Activated naive CD4-positive, alpha-beta T cell treated with anti-CD3 and anti-CD28 coated beads, Interleukin-2, amount 50 U/mL, for 72 hours (primary cell): ENCODE measurements at regions not wholly inside any gene's neighbourhood (a gene's known extent, or its start where the extent isn't known, plus 50 kb on each side); places are given as distances from the start of the nearest gene placed in this dataset.
A peak's percentile ranks its signal among the peaks of the same experiment; 100 is the strongest.

ENCODE experiments used
- ATAC-seq, 2 donors: fragments of 150-1000 bp; cut with Tn5 transposase; 2 replicates each; pipeline ENCODE4 v1.10.0; 2021; ENCODE audit warnings: mild to moderate bottlenecking in 2 of 2, moderate library complexity in 2 of 2
- DNase-seq, 2 donors: peaks; one replicate each; pipeline ENCODE4 v3.0.0; 2021 to 2022; ENCODE audit warnings: low spot score in 2 of 2
- H3K27ac Mint-ChIP-seq, 2 donors: one replicate each; pipeline ENCODE4 v1.8.0; 2022; ENCODE audit warnings: mild to moderate bottlenecking in 2 of 2, mixed read lengths in 2 of 2
- H3K36me3 Mint-ChIP-seq, 2 donors: one replicate each; pipeline ENCODE4 v1.8.0; 2022; ENCODE audit warnings: mixed read lengths in 2 of 2
- H3K9me3 Mint-ChIP-seq, 2 donors: one replicate each; pipeline ENCODE4 v1.8.0; 2022; ENCODE audit warnings: mixed read lengths in 2 of 2

- Mint-ChIP-seq H3K36me3 (peaks cover under 1 to 2% of the 10 kb centered on the region in 2 donors), H3K27ac (no peak overlapping the region), H3K9me3 (no peaks in the 10 kb centered on the region)
- DNase-seq, result no peak
- no peak for ATAC-seq
Observed at GRCh38 chr14:71507681-71508080, 424.5 kb upstream of the RGS6 start.

- H3K27ac Mint-ChIP-seq, result no peak overlapping the region
- H3K9me3 Mint-ChIP-seq, result no peaks in the 10 kb centered on the region
- ATAC-seq, result no peak
- peaks cover 5 to 6% of the 10 kb centered on the region in 2 donors for H3K36me3 Mint-ChIP-seq
- DNase-seq, result no peak
Observed at GRCh38 chr14:71508901-71509300, 423.3 kb upstream of the RGS6 start.

GRCh38 chr14:71511152-71511551 lies 421.1 kb upstream of the RGS6 start:
- Mint-ChIP-seq H3K36me3 (peaks cover 5 to 6% of the 10 kb centered on the region in 2 donors), H3K9me3 (no peaks in the 10 kb centered on the region), H3K27ac (no peak overlapping the region)
- DNase-seq, result no peak
- no peak for ATAC-seq

- DNase-seq (no peak), ATAC-seq (no peak)
- Mint-ChIP-seq H3K27ac (no peak overlapping the region), H3K36me3 (peaks cover 5 to 20% of the 10 kb centered on the region in 2 donors), H3K9me3 (peaks cover 0 to 7% of the 10 kb centered on the region in 2 donors)
Observed at GRCh38 chr14:71514941-71515919, 417.0 kb upstream of the RGS6 start.

- peaks cover 0 to 7% of the 10 kb centered on the region in 2 donors for H3K9me3 Mint-ChIP-seq
- ATAC-seq (no peak), DNase-seq (no peak)
- peaks cover 0 to 23% of the 10 kb centered on the region in 2 donors for H3K36me3 Mint-ChIP-seq
- no peak overlapping the region for H3K27ac Mint-ChIP-seq
Observed at GRCh38 chr14:71521238-71522135, 410.7 kb upstream of the RGS6 start.

- H3K36me3 Mint-ChIP-seq, result peaks cover 0 to 14% of the 10 kb centered on the region in 2 donors
- peak; percentile 67 to 98 for ATAC-seq
- peak overlapping the region in 1 of 2 donors; percentile 17 for H3K27ac Mint-ChIP-seq
Observed at GRCh38 chr14:71523630-71524319, 408.5 kb upstream of the RGS6 start.

GRCh38 chr14:71524320-71524982 lies 407.8 kb upstream of the RGS6 start:
- peaks cover 0 to 9% of the 10 kb centered on the region in 2 donors for H3K36me3 Mint-ChIP-seq
- peak overlapping the region; percentile 17 to 38 for H3K27ac Mint-ChIP-seq
- ATAC-seq (peak in 1 of 2 donors; percentile 7), DNase-seq (no peak)
- H3K9me3 Mint-ChIP-seq, result no peaks in the 10 kb centered on the region

More at GRCh38 chr14:71523630-71524319, 408.5 kb upstream of the RGS6 start:
- H3K9me3 Mint-ChIP-seq, result peaks cover 0 to under 1% of the 10 kb centered on the region in 2 donors
- DNase-seq, result no peak

GRCh38 chr14:71525663-71526221 lies 406.5 kb upstream of the RGS6 start:
- ATAC-seq (no peak), DNase-seq (no peak)
- Mint-ChIP-seq H3K27ac (no peak overlapping the region), H3K36me3 (peaks cover 0 to 9% of the 10 kb centered on the region in 2 donors), H3K9me3 (no peaks in the 10 kb centered on the region)

- ATAC-seq (no peak), DNase-seq (no peak)
- Mint-ChIP-seq H3K27ac (no peak overlapping the region), H3K9me3 (no peaks in the 10 kb centered on the region), H3K36me3 (peaks cover under 1 to 13% of the 10 kb centered on the region in 2 donors)
Observed at GRCh38 chr14:71526388-71526787, 405.8 kb upstream of the RGS6 start.

- Mint-ChIP-seq H3K9me3 (no peaks in the 10 kb centered on the region), H3K27ac (no peak overlapping the region), H3K36me3 (peaks cover 4 to 14% of the 10 kb centered on the region in 2 donors)
- ATAC-seq (no peak), DNase-seq (no peak)
Observed at GRCh38 chr14:71527838-71528237, 404.4 kb upstream of the RGS6 start.

GRCh38 chr14:71529848-71530247 lies 402.4 kb upstream of the RGS6 start:
- DNase-seq (no peak), ATAC-seq (no peak)
- no peaks in the 10 kb centered on the region for H3K9me3 Mint-ChIP-seq
- no peak overlapping the region for H3K27ac Mint-ChIP-seq
- H3K36me3 Mint-ChIP-seq, result peaks cover 4 to 7% of the 10 kb centered on the region in 2 donors

- H3K36me3 Mint-ChIP-seq, result peaks cover 4 to 7% of the 10 kb centered on the region in 2 donors
- DNase-seq, result no peak
- H3K9me3 Mint-ChIP-seq, result no peaks in the 10 kb centered on the region
- no peak overlapping the region for H3K27ac Mint-ChIP-seq
- ATAC-seq, result no peak
Observed at GRCh38 chr14:71532344-71532743, 399.9 kb upstream of the RGS6 start.

- no peak for ATAC-seq
- Mint-ChIP-seq H3K9me3 (no peaks in the 10 kb centered on the region), H3K36me3 (peaks cover 4 to 7% of the 10 kb centered on the region in 2 donors), H3K27ac (no peak overlapping the region)
- DNase-seq, result no peak
Observed at GRCh38 chr14:71532790-71533189, 399.4 kb upstream of the RGS6 start.

- peaks cover 4 to 7% of the 10 kb centered on the region in 2 donors for H3K36me3 Mint-ChIP-seq
- no peak for ATAC-seq
- H3K27ac Mint-ChIP-seq, result no peak overlapping the region
- no peaks in the 10 kb centered on the region for H3K9me3 Mint-ChIP-seq
- DNase-seq, result no peak
Observed at GRCh38 chr14:71533390-71533789, 398.8 kb upstream of the RGS6 start.

- Mint-ChIP-seq H3K27ac (no peak overlapping the region), H3K9me3 (no peaks in the 10 kb centered on the region), H3K36me3 (peaks cover 4 to 7% of the 10 kb centered on the region in 2 donors)
- ATAC-seq (no peak), DNase-seq (no peak)
Observed at GRCh38 chr14:71533800-71534199, 398.4 kb upstream of the RGS6 start.

GRCh38 chr14:71534506-71534905 lies 397.7 kb upstream of the RGS6 start:
- H3K36me3 Mint-ChIP-seq, result peaks cover 4 to 7% of the 10 kb centered on the region in 2 donors
- DNase-seq, result no peak

More at GRCh38 chr14:71534506-71534905, 397.7 kb upstream of the RGS6 start:
- Mint-ChIP-seq H3K27ac (no peak overlapping the region), H3K9me3 (no peaks in the 10 kb centered on the region)
- no peak for ATAC-seq
